HG03342 (cell line): ENCODE measurements at regions not wholly inside any gene's neighbourhood (a gene's known extent, or its start where the extent isn't known, plus 50 kb on each side); places are given as distances from the start of the nearest gene placed in this dataset.
"Not testable (repeated sequence)": the region's sequence is repeated elsewhere in the genome, so short reads cannot be mapped to it uniquely, and the experiment has no call there.

Source experiments
- ATAC-seq: cut with Tn5 transposase; IDR thresholded peaks from one replicate; pipeline ENCODE4 v1.9.1; 2021; ENCODE audit warnings: mild to moderate bottlenecking, moderate library complexity; ENCODE audit not compliant: unreplicated experiment

DNA sequence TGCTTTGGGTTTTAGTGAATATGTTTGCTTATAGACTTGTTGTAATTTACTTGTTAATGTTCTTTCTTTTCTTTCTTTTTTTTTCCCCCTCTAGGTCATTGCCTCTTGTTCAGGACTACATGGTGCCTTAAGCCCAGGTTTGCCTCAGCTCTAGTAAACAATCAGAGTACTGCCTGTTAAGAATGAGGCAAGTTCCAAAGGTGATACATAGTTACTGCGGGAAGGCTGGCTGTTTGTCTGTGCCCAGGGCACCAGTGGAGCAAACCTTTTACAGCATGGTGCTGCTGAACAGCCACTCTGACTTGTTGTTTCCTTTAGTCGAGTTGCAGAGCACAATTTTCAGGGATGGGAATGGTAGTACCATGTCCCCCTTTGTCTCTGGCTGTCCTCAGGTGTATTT lies 517.2 kb downstream of the NYAP2 start:
- no peak for ATAC-seq

DNA sequence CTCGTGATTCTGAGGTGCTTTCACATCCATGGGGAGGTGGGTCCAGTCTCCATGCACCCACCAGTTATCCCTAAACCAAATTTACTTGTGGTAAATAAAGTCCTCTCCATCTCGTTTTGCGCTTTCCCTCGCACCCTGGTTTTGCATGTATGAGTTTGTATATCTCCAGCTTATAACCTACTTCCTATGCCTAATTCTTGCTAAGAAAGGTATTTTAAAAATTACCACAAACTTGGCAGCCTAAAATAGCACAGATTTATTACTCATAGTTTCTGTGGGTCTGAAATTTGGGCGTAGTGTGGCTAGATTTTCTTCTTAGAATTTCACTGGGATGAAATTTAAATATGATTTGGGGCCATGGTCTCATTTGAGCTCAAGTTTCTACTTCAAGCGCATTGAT lies 511.5 kb downstream of the NYAP2 start:
- no peak for ATAC-seq

DNA sequence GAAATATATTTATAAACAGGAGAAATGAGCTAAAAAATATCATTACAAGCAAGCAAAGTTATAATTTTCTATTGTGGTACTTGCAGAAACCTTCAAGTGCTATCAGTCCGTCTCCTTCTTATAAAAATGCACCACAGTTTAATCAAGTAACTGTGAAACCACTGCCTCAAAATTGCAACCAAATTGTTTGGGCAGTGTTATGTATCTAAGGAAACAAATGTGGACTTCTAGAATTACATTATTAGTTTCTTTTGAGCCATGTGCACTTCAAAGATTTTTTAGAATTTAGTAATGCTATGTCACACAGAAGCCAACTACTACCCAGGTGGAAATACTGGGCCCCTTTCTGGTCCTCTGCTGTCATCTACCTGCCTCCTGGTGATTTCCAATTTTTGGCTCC lies 495.6 kb downstream of the NYAP2 start:
- ATAC-seq = no peak

DNA sequence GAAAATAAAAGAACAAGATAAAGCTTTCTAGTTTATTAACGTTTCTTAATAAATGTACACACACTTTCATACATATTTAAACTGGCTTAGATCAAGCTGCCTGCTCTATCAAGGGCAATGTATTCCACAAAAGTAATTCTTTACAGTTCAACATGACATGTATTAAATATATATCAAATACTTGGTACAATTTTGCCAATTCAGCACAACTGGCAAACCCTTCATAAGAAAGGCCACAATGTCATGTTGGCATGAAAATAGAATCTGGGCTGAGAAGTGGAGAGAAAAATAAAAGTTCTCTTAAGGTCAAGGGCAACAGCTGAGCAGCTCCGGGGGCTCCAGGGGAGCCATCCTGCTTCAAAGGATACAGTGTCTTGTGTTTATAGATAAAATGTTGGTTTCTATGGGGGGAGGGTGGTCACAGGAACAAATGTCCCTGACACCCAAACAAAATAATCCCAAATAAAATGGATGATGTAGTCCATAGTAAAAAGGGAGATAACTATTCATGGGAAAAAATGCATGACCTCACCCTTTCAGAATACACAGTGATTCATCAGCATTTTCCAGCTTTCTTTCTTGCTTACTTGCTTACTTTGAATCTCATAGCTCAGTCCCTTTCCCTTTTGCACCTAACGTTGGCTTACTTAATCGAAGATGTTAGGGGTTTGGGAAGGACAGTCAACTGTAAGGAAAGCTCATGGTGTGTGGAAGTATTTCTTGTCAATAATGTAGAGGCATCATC lies 494.9 kb downstream of the NYAP2 start:
- ATAC-seq = no peak

DNA sequence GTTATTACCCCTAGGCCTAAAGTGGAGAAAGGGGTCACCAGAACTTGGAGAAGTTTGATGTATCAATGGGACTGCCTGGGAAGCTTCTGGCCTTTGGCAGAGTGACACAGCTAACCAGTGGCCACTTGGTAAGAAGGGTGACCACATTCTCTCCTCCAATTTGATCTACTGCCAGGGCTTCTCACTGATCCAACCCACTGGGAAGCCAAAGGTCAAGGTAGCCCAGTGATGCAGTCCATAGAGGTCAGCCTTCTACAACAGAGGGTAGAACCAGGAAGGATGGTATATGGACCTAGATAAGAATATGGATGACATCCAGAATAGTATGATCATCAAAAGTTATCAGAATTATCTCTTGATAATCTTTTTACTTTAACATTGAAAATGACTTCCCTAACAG lies 493.6 kb downstream of the NYAP2 start:
- ATAC-seq = no peak

DNA sequence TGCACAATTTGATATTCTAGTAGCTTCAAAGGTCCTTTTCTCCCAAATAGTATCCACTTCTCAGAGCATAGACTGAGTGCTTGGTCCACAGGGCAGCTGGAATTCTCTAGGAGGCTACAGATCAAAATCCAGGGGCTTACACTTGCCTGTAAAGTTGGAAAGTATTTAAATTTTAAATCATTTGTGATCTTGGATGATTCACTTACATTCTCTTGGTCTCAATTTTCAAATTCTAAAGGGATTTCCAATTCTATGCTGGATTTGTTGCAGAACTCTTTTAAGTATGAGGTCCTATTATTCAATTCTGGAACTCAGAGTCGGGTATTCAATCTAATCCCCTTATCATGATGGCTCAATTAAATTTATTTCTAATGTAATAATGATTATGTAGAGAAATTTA lies 492.3 kb downstream of the NYAP2 start:
- no peak for ATAC-seq

DNA sequence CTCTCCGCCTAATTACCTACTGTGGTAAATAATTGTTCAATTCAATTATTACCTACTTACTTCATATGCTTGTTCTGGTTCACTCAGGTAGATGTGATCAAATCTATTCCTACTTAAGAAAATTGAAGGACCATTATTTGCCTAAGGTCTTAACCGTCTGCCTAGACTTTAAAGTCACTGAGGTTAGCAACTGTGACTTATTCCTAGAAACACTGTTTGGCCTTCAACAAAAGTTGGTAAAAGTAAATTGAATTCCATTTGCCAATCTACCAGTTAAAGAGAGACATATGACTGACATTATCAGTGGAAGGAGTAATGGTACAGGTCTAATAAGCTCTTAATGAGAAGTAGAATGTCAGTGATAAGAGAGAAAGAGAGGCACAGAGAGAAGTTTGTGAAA lies 491.5 kb downstream of the NYAP2 start:
- no peak for ATAC-seq

DNA sequence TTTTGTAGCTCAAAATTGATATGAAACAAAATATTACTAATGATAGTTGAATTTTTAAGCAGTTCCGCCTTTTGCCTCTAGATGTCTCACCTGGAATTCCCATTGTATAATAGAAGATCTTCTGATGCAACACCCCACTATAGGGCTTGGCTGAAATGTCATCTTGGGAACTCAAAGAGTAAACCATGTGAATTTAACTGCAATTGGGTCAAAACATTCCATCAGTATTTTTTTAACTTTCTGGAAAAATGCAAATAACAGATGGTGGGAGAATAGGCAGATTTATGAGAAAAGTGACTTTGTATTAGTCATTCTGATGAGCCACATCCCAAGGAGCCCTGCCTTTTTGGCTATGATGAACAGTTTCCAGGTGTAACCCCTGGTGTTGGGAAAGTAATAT lies 489.9 kb downstream of the NYAP2 start:
- ATAC-seq = peak; percentile 82

DNA sequence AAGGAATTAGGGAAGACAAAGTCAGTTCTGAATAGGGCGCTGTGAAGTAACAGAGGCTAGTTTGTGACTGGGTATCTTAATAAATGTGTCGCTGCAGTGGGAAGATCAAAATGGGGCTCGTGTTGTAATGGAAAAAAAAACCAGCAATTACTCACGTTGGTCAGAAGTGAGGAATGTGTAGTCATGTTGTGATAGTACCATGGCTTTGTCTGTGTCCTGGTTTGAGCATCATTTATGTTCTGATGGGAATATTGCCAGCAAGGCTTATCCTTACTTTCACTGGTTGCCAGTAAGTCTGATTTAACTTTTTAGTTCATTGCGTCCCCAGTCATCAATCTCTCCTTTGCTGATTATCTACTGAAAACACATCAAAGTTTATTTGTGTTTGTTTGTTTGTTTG lies 467.6 kb downstream of the NYAP2 start:
- ATAC-seq = no peak

DNA sequence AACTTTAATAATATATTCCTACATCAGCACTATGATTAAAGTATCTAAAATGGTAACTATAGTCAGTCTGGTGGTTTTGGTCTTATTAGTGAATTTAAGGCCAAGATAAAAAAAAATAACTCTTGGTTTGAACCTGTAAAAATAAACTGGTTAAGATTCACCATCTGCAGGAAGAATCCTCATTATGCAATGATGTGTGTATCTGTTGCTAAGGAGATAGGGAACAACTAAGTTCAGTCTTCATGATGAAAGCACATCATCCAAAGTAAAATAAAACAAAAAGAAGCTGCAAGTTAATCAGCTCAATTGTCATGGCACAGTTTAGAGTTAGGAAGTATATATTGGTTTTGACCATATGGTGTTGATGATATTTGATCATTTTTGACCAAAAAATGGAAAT lies 466.0 kb downstream of the NYAP2 start:
- no peak for ATAC-seq

DNA sequence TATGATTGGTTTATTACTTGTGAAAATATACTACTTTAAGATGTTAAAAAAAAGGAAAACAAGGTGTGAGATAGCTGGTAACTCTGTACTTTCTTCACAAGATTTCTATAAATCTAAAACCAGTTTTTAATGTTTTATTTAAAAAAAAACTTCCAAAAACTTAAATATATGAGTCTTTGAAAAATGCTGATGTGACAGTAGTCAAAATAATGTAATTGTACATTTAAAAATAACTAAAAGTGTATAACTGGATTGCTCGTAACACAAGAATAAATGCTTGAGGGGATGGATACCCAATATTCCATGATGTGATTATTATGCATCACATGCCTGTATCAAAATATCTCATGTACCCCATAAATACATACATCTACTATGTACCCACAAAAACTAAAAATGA lies 464.9 kb downstream of the NYAP2 start:
- ATAC-seq = no peak

DNA sequence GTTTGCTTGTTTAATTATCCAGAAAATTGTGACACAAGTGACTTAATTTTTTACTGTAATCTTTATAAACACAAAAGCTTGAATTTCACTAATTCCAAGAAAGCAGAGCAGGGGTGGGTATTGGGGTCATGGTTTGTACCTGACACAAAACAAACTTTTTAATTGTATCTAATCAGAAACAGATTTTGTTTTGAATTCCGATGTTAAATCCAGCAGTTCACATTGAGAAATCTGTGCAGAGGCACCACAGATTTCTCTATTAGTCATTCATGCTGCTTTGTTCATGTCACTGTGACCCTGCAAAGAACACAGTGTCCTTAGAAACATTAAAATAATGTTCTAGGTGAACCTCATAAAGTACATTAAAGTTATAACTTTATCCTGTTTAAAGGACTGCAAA lies 443.4 kb downstream of the NYAP2 start:
- no peak for ATAC-seq

DNA sequence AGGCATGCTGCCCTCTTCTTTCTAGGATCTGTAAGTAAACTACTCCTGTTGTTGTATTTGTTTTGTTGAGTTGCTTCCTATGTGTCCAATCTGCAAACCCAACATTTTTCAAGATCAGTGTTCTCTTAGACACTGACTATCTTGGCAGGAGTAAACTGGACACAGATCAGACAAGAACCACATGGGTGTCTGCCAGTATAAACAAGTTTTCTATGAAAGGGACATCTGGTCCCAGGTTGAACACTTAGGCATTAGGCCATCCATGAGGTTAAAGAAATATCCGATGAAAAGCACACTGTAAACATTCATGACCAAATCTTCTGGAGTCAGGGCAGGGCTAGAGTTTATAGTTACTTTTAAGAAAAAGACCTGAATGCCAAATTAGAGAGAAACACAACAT lies 441.8 kb downstream of the NYAP2 start:
- no peak for ATAC-seq

DNA sequence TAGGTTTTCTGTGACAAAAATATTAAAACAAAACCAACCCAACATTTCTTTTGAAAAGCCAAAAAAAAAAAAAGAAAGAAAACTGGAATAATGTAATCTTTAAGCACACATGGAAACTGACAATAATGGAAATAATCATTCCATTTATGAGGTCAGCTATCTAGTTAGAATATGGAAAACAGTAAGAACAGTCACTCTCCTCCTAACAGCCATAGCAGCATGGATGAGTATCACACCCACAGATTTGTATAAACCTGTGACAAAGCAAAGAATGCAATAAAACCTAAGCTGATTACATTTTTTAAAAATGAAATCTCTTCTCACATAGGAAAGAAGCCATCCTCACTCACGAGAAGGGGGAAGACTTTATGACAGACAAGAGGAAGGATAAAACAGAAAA lies 437.8 kb downstream of the NYAP2 start:
- ATAC-seq = no peak

DNA sequence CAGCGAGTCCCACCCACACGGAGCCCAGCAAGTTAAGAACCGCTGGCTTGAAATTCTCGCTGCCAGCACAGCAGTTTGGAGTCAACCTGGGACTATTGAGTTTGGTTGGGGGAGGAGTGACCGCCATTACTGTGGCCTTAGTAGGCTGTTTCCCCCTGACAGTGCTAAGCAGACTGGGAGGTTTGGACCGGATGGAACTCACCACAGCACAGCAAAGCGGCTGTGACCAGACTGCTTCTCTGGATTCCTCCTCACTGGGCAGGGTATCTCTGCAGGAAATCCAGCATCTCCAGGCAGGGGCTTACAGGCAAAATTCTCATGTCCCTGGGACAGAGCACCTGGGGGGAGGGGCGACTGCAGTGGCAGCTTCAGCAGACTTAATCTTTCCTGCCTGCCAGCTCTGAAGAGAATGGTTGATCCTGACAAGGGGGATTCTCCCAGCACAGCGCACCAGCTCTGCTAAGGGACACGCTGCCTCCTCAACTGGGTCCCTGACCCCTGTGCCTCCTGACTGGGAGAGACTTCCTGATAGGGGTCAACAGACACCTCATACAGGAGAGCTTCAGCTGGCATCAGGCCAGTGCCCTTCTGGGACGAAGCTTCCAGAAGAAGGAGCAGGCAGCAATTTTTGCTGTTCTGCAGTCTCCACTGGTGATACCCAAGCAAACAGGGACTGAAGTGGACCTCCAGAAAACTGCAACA lies 425.4 kb downstream of the NYAP2 start:
- no peak for ATAC-seq

DNA sequence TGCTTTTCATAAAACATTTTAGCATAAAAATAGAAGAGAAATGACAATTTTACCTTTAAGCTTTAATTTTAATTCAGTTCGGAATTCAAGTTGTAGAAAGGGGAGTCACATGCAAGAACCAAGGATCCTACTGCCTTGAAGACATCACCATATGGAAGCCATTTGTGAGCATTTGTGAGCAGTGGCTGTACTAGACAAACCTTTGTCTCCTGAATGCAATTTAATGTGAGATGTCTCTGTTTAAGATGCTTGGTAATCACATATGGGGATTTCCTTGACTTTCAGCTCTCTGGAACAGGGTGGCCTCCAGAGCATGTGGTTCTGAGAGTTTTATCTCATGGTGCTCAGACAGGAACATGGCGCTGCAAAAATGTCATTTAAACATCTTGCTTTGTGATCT lies 421.8 kb downstream of the NYAP2 start:
- no peak for ATAC-seq

DNA sequence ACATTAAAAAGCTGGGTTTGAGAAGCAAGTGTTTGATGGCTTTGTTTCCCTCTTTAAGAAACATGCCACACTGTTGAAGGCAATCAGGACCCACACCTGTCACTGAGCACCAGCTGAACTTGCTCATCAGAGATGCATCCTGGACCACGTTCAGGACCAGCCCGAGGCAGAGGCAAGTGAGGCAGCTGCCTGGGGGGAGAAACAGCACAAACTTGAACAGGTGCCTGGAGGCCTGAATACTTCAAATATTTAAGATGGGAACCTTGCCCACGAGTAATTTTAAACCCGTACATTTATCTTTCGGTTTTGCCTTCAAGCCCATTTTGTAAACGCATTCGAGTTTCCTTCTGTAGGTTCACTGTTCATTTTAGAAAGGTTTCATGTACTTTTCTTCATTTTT lies 421.3 kb downstream of the NYAP2 start:
- no peak for ATAC-seq

DNA sequence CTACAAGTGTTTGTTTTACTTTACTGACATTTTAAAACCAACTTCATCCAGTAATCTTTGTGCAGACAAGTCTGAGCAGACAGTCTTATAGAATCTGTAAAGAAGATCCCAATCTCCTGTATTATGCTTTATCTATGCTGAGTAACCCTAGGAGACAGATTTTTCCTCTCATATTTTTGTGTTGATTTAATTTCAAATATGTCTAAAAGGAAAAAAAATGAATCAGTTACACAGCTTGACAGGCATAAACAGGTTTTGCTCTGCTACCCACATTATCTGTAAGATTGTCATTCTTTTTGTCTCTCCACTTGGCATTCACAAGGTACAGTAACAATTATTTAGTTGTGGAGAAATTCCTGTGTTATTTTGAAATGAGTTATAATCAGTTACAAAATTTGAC lies 415.0 kb downstream of the NYAP2 start:
- no peak for ATAC-seq

DNA sequence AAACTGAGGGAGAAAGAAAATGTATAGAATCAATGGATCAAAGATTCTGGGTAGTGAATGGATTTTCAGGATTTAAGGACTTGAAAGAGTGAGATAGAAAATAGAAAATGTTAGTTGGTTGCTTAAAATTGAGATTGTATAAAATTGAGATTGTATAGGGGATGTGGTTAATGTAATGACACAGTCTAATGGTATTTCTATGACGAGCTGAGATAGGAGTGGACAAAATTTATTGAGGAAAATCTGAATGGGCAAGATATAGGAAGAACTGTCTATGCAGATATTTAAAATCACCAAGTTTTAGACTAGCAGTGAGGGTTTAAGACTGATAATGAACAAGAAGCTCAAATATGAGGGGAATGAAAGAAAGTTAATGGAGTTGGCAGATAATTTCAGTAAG lies 406.6 kb downstream of the NYAP2 start:
- no peak for ATAC-seq

DNA sequence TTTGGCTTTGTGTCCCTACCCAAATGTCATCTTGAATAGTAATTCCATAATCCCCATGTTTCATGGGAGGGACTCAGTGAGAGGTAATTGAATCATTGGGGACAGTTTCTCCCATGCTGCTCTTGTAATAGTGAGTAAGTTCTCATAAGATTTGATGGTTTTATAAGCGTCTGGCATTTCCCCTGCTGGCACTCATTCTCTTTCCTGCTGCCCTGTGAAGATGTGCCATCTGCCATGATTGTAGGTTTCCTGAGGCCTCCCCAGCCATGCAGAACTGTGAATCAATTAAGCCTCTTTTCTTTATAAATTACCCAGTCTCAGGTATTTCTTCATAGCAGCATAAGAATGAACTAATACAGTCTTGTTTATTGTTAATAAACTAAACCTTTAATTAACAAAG lies 402.6 kb downstream of the NYAP2 start:
- ATAC-seq = not testable (repeated sequence)

DNA sequence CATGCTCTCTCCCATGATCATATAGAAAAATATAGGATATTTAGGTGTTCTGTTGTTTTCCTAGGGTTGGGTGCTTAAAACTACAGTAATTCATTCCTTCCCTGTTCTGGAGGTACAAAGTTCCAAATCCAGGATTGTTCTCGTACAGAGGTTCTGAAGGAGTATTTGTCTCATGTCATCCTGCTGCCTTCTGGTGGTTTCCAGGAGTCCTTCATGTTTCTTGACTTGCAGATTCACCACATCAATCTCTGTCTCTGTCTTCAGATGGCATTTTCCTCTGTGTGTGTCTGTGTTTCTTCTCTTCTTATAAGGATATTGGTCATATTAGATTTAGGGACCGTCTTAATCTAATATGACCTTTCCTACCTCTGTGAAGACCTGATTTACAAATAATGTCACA lies 397.9 kb downstream of the NYAP2 start:
- ATAC-seq = no peak

DNA sequence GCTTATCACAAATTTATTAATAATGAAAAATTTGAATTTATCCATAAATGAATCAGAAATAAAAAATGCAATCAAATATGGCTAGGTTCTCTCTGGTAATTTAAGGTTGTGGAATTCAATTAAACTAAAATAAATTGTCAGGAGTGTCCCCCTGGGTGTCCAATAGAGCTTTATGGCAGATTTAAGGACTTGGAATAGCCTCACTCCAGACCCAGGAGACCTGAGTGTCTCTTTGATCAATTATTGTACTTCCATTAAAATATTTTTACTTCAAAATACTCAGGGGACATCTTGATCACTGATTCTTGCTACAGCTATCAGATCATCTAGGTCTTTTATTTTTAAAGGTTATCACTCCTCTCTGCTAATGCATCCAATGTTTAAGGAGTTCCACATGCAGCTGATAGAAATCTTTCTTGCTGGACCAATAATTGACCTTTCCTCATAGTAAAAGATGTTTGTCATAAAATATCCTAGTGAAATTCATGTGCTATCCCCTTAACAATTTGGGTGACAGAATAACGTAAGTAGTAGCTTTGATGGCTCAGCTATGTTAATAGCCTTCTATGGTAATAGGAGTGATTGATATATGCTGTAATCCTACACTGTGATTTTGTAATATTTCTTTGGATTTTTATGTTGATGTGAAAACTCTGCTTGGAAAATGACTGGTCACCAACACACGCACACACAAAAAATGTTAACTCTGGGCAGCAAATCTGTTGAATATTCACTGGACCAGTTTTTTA lies 395.3 kb downstream of the NYAP2 start:
- ATAC-seq = no peak
